Activated gamma-delta T cell (primary cell): ENCODE measurements at regions not wholly inside any gene's neighbourhood (a gene's known extent, or its start where the extent isn't known, plus 50 kb on each side); places are given as distances from the start of the nearest gene placed in this dataset.

Experiments
- DNase-seq: peaks from one replicate; lab custom pipeline; 2025; lab: John Stamatoyannopoulos, UW

DNA sequence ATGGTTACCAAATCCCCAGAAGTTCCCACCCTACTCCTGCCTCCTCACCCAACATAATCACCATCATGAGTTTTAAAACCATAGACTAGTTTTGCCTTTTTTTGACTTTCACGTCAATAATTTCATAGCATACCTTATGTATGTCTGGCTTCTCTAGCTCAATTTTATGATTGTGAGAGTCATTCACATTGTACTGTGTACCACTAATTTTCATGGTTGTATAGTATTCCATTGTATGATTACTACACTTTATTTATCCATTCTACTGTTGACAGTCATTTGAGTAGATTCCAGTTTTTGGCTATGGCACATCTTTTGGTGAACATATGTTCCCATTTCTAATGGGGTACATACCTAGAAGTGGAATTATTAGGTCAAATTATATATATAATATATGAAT, 195.3 kb upstream of the TCF21 start:
- no peak for DNase-seq

DNA sequence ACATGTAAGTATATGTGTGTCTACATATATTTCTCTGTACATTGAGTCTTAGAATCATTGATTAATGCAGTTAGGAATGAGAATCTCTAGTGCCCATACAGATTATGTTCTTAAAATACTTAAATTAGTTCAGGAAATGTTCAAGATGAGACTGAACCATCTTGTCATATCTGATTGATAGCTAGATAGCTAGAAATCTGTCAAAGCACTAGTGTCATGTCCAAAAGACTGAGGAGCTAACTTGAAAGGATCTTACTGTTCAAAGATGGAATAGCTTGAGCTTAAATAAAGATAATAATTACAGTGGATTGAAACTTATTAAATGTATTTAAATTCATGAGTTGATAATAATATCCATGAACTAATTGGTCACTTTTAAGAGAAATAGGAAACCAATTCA, 191.7 kb upstream of the TCF21 start:
- DNase-seq = no peak

- no peak for DNase-seq
These were observed 191.2 kb upstream of the TCF21 start for GRCh38 chr6:133697666-133698065.

DNA sequence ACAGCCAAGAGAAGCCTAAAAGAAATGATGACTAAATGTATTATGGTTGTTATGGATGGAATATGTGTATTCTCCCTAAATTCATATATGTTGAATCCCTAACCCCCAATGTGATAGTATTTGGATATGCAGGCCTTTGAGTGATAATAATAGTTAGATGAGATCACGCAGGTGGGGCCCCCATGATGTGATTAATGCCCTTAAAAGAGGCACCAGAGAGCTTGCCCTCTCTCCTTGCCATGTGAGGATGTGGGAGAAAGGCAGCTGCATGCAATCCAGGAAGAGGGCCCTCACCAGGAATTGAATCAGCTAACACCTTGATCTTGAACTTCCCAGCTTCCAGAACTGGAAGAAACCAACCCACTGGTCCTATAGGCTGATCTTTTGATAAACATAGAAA, 190.6 kb upstream of the TCF21 start:
- DNase-seq = no peak

- no peak for DNase-seq
These were observed 189.1 kb upstream of the TCF21 start for GRCh38 chr6:133699741-133700385.

DNA sequence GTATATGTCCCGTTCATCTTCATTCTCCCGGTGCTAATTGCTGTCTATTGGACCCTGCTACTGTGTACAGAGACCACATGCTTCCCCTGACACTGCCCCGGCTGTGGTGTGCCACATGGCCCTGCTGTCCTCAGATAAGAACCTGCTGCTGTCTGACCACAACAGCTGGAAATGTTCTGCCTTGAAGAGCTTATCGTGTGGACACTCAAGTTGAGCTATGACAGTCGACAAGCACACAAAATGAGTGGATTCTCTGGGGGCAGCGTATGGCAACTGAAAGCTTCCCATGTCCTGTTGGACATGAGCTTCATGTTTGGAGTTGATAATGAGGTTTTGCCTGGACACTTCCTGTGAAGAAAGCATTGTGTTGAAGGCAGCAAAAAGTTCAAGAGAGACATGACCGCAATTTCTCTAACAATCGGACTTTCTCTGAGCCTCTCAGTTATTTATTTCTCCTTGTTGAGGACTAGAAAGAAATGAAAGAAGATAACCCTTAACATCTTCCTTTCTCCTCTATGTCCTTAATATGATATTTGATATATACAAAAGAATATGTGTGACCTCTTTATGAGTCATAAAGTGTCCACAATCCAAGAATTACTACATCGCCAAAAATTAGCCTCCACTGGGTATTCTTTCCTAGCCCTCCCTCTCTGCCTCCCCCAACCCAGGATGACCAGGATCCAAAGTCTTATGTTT, 187.1 kb upstream of the TCF21 start:
- DNase-seq = no peak

GRCh38 chr6:133704371-133704770, 184.5 kb upstream of the TCF21 start:
- no peak for DNase-seq

GRCh38 chr6:133705066-133705465, 183.8 kb upstream of the TCF21 start:
- no peak for DNase-seq

- no peak for DNase-seq
These were observed 183.2 kb upstream of the TCF21 start for GRCh38 chr6:133705731-133706130.

DNA sequence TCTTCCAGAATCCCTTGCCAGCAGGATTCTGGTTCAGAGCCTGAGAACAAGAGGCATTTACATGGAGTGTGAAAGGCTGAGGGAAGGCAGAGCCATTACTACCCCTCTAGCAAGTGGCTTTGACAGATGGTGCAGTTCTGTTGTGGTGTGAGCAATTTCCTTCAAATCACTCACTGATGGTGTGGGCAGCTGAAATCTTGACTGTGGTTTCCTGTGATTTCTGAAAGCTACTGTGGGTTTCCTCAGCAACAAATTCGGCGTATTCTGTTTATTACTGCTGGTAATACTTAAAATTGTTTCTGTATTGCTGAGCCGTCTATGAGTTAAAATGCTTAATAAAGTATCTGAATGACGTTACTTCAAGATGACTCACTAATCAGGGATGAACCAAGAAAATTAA, 181.5 kb upstream of the TCF21 start:
- no peak for DNase-seq

GRCh38 chr6:133710826-133711225, 178.1 kb upstream of the TCF21 start:
- no peak for DNase-seq

GRCh38 chr6:133715270-133715669, 173.6 kb upstream of the TCF21 start:
- DNase-seq = no peak

GRCh38 chr6:133724726-133725125, 164.2 kb upstream of the TCF21 start:
- DNase-seq = no peak

- DNase-seq = no peak
These were observed 162.7 kb upstream of the TCF21 start for GRCh38 chr6:133726188-133726587.

- DNase-seq = no peak
These were observed 158.0 kb upstream of the TCF21 start for GRCh38 chr6:133730881-133731280.

GRCh38 chr6:133740218-133740617, 148.7 kb upstream of the TCF21 start:
- no peak for DNase-seq

DNA sequence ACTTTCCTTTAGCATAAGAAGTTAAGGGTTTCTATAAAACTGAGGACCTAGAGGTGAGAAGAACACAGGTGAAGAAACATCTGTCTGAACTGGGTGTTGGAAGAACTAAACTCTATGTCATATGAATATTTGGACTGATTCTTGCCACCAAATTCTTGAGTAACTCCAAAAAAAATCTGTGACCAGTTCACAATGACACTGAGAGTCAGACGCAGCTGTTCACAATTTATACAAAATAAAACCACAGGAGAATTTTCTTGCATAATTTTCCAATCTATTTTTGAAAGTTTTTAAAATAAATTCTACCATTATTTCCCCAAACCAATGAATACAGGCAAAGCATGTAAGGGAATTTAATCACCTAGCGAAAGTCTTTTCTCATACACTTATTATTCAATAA, 148.1 kb upstream of the TCF21 start:
- no peak for DNase-seq

DNA sequence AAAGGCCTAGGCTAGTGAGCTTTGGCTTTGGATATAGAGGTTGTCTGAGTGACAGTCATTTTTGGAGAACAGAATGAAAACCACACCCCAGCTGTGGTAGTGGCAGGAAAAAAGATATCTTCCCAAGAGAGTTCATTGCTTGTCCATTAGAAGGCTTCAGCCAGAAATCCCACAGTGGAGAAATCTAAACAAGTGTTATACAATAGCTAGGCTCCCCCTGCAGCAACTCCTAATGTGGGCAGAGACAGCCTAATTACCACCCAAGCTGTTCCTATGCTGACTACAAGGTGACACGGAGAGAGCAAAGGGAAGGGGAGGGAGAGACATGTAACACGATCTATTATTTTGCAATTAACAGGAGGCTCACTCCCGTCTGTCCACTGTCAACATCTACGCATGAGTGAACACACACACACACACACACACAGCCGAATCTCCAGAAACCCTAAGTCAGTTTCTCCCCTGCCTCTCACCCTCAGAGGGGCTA, 147.5 kb upstream of the TCF21 start:
- DNase-seq = no peak

GRCh38 chr6:133743621-133744020, 145.3 kb upstream of the TCF21 start:
- no peak for DNase-seq

DNA sequence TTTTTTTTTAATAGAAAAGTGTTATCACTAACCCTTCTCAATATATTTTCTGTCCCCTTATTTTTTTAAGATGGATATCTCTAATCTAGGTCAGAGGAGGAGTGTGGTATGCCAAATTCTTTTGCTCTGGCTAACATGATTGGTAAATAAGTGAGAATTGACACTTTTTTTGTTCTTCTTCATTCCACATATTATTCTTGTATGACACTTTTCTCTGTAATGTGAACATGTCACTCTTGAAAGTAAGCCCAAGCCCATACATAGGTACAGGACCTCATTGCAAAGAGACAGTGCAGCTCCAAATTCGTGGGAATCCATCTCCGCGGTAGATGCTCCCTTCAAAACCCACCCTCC, 142.5 kb upstream of the TCF21 start:
- no peak for DNase-seq

- DNase-seq = no peak
These were observed 140.3 kb upstream of the TCF21 start for GRCh38 chr6:133748628-133749027.

GRCh38 chr6:133749427-133749826, 139.5 kb upstream of the TCF21 start:
- DNase-seq = no peak

DNA sequence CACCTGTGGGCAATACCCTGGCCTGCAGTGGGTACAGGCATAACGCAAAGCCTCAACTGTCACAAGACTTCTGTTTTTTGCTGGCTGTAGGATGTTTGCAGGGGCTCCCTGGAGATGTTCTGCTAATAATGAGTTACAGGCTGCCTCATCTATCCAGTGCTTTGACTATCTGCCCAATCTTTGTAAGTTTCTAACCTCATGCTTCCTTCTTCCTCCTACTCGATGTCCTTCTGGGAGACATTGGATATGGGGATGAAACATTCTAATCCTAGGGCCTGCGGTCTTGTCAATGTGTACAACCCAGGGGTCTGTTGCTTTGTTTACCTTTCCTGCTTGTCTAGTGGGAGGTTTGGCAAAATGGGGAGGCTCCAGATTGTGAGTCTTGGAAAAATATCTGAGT, 136.8 kb upstream of the TCF21 start:
- no peak for DNase-seq

GRCh38 chr6:133753756-133754155, 135.2 kb upstream of the TCF21 start:
- DNase-seq = no peak
